D341Med (cell line): ENCODE measurements at regions not wholly inside any gene's neighbourhood (a gene's known extent, or its start where the extent isn't known, plus 50 kb on each side); places are given as distances from the start of the nearest gene placed in this dataset.
A peak's percentile ranks its signal among the peaks of the same experiment; 100 is the strongest.
"Not testable (repeated sequence)": the region's sequence is repeated elsewhere in the genome, so short reads cannot be mapped to it uniquely, and the experiment has no call there.

Experiments
- DNase-seq: peaks from one replicate; pipeline ENCODE4 v3.0.0; 2012; ENCODE audit warnings: low spot score

- no peak for DNase-seq
Measured at GRCh38 chr5:100232736-100233135, 302.4 kb upstream of the FAM174A start.

- no peak for DNase-seq
Measured at GRCh38 chr5:100188778-100189177, 346.4 kb upstream of the FAM174A start.

- no peak for DNase-seq
Measured at GRCh38 chr5:100188339-100188738, 346.8 kb upstream of the FAM174A start.

GRCh38 chr5:100186181-100186580 is 349.0 kb upstream of the FAM174A start:
- DNase-seq = peak; percentile 6

GRCh38 chr5:100182402-100182801 is 352.8 kb upstream of the FAM174A start:
- DNase-seq = no peak

- DNase-seq = no peak
Measured at GRCh38 chr5:100175346-100175745, 359.8 kb upstream of the FAM174A start.

- DNase-seq = no peak
Measured at GRCh38 chr5:100165309-100165708, 369.9 kb upstream of the FAM174A start.

- no peak for DNase-seq
Measured at GRCh38 chr5:100161868-100162267, 373.3 kb upstream of the FAM174A start.

- no peak for DNase-seq
Measured at GRCh38 chr5:100157066-100157465, 378.1 kb upstream of the FAM174A start.

GRCh38 chr5:100148239-100148638 is 386.9 kb upstream of the FAM174A start:
- DNase-seq = no peak

- DNase-seq = no peak
Measured at GRCh38 chr5:100142607-100143006, 392.6 kb upstream of the FAM174A start.

- DNase-seq = no peak
Measured at GRCh38 chr5:100131161-100131560, 404.0 kb upstream of the FAM174A start.

- no peak for DNase-seq
Measured at GRCh38 chr5:100130307-100130706, 404.9 kb upstream of the FAM174A start.

GRCh38 chr5:100119903-100120302 is 415.3 kb upstream of the FAM174A start:
- no peak for DNase-seq

- no peak for DNase-seq
Measured at GRCh38 chr5:100110497-100110896, 424.7 kb upstream of the FAM174A start.

- no peak for DNase-seq
Measured at GRCh38 chr5:100108883-100109282, 426.3 kb upstream of the FAM174A start.

GRCh38 chr5:100103592-100104119 is 431.5 kb upstream of the FAM174A start:
- not testable (repeated sequence) for DNase-seq

- not testable (repeated sequence) for DNase-seq
Measured at GRCh38 chr5:100101466-100101865, 433.7 kb upstream of the FAM174A start.

- DNase-seq = not testable (repeated sequence)
Measured at GRCh38 chr5:100096328-100096727, 438.8 kb upstream of the FAM174A start.

GRCh38 chr5:100080703-100081102 is 454.5 kb upstream of the FAM174A start:
- not testable (repeated sequence) for DNase-seq

GRCh38 chr5:100079163-100079562 is 456.0 kb upstream of the FAM174A start:
- not testable (repeated sequence) for DNase-seq

- not testable (repeated sequence) for DNase-seq
Measured at GRCh38 chr5:100066020-100066419, 469.2 kb upstream of the FAM174A start.

- no peak for DNase-seq
Measured at GRCh38 chr5:100043475-100043874, 491.7 kb upstream of the FAM174A start.

- peak; percentile 11 for DNase-seq
Measured at GRCh38 chr5:100026606-100027005, 508.6 kb upstream of the FAM174A start.

- DNase-seq = no peak
Measured at GRCh38 chr5:100023536-100023935, 511.6 kb upstream of the FAM174A start.
